ENCODE measurements at regions not wholly inside any gene's neighbourhood (a gene's known extent, or its start where the extent isn't known, plus 50 kb on each side); places are given as distances from the start of the nearest gene placed in this dataset.

DNA sequence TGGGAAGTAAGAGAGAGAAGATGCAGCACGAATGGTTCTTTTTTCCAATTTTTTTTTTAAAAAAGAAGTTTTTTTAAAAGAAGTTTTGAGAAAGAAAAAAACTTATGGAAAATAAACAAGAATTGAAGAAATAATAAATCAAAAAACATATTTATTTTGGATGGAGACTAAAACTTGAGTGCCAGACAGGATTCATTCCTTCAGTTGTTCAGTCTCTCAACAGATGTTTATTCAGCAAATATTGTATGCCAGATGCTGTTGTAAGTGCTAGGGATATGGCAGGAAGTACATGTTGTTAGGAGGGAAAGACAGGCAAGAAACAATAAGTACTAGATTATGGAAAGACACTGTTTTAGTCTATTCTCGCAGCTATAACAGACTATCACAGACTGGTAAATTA is 750.7 kb upstream of the PHF14 start:
- TF ChIP-seq, protein P1, sequence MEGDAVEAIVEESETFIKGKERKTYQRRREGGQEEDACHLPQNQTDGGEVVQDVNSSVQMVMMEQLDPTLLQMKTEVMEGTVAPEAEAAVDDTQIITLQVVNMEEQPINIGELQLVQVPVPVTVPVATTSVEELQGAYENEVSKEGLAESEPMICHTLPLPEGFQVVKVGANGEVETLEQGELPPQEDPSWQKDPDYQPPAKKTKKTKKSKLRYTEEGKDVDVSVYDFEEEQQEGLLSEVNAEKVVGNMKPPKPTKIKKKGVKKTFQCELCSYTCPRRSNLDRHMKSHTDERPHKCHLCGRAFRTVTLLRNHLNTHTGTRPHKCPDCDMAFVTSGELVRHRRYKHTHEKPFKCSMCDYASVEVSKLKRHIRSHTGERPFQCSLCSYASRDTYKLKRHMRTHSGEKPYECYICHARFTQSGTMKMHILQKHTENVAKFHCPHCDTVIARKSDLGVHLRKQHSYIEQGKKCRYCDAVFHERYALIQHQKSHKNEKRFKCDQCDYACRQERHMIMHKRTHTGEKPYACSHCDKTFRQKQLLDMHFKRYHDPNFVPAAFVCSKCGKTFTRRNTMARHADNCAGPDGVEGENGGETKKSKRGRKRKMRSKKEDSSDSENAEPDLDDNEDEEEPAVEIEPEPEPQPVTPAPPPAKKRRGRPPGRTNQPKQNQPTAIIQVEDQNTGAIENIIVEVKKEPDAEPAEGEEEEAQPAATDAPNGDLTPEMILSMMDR (IDR thresholded peaks at IDR 0.05) = no peak
- TF ChIP-seq EZH2 (IDR thresholded peaks at IDR 0.05) = no peak
